Esophagus squamous epithelium (tissue), 5 donors: ENCODE measurements at regions not wholly inside any gene's neighbourhood (a gene's known extent, or its start where the extent isn't known, plus 50 kb on each side); places are given as distances from the start of the nearest gene placed in this dataset.

ENCODE experiments used
- DNase-seq: peaks from one replicate; lab custom pipeline; 2025; lab: John Stamatoyannopoulos, UW
- H3K27ac ChIP-seq, 4 donors: fragments of 200-600 bp; sonication (generic); one replicate each; pipeline ENCODE4 v1.5.1; 2016 to 2019; ENCODE audit warnings: mild to moderate bottlenecking in 1 of 4
- H3K27me3 ChIP-seq, 4 donors: fragments of 200-600 bp; sonication (generic); 1 replicate in 3 of 4; 2 replicates in 1 of 4; pipeline versions ENCODE4 v1.5.1 to v1.6.0; 2017 to 2021; ENCODE audit warnings: antibody characterized with exemption in 1 of 4
- H3K36me3 ChIP-seq, 3 donors: fragments of 200-600 bp; sonication (generic); one replicate each; pipeline ENCODE4 v1.5.1; 2016 to 2019
- H3K4me1 ChIP-seq, 3 donors: fragments of 200-600 bp; sonication (generic); one replicate each; pipeline ENCODE4 v1.5.1; 2017 to 2019
- H3K4me3 ChIP-seq, 4 donors: fragments of 200-600 bp; sonication (generic); 1 replicate in 3 of 4; 2 replicates in 1 of 4; pipeline ENCODE4 v1.5.1; 2016 to 2019; ENCODE audit warnings: mild to moderate bottlenecking in 2 of 4, moderate library complexity in 1 of 4
- H3K9me3 ChIP-seq, 3 donors: fragments of 200-600 bp; sonication (generic); one replicate each; pipeline ENCODE4 v1.5.1; 2016 to 2019
- CTCF ChIP-seq, 6 experiments: fragments of 450-650 bp in 4 of 6; fragments of 200-600 bp in 2 of 6; sonication (generic) in 2 of 6; IDR thresholded peaks; one replicate each; pipeline ENCODE4 v1.5.1; 2016 to 2019; ENCODE audit warnings: antibody characterized with exemption in 6 of 6, mild to moderate bottlenecking in 4 of 6, moderate library complexity in 4 of 6
- POLR2A ChIP-seq, 4 donors: fragments of 450-650 bp; IDR thresholded peaks; one replicate each; pipeline ENCODE4 v1.6.1; 2017; ENCODE audit warnings: antibody characterized with exemption in 4 of 4, mild to moderate bottlenecking in 4 of 4, moderate library complexity in 3 of 4
- WGBS, 2 donors: methylation state at CpG; one replicate each; pipeline ENCODE4 v1.1.5; 2018; 5-methylcytosine and 5-hydroxymethylcytosine counted together
- intact Hi-C: fragments of 100-400 bp; cut with DNase I; formaldehyde crosslinking; loops from one replicate; pipeline ENCODE4 v1.15.0; 2022
- donor health status: DM: yes; HTN: yes; CAD: no.

DNA sequence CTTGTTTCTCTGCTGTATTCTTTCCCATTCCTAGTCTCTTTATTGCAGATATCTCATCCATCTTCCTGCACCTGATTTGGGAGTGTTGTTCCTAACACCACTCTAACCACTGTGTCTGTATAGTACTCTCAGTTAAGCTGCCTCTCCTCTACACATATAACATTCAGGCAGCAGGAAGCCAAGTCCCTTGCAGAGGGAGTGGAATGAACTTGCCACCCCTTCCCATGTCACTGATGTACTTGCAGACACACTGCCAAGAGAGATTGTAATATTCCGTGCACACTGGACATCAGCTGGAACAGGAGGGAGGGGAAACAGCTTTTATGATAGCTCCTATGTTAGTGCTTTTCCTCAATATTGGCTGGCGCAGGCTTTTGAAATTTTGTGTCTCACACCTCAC, 281.6 kb upstream of the E2F7 start:
- no peak for DNase-seq
- intact Hi-C loops, result no loop called here
- Histone ChIP-seq H3K4me1 (no peaks in the 10 kb centered on the region), H3K27ac (no peak overlapping the region), H3K27me3 (no peaks in the 10 kb centered on the region), H3K9me3 (no peaks in the 10 kb centered on the region), H3K36me3 (no peaks in the 10 kb centered on the region), H3K4me3 (no peak overlapping the region)
- TF ChIP-seq CTCF (IDR thresholded peaks at IDR 0.05), result no peak
- no peak for TF ChIP-seq POLR2A (IDR thresholded peaks at IDR 0.05)
- 52 to 78% methylated on average over 2 of the region's 2 CpGs for WGBS, 2 donors

GRCh38 chr12:77345336-77345735, 280.0 kb upstream of the E2F7 start:
- no peak overlapping the region for H3K4me3 ChIP-seq
- H3K36me3 ChIP-seq, result no peaks in the 10 kb centered on the region
- no peak for DNase-seq
- intact Hi-C loops, result no loop called here
- no peaks in the 10 kb centered on the region for H3K4me1 ChIP-seq
- TF ChIP-seq CTCF (IDR thresholded peaks at IDR 0.05) (no peak), POLR2A (IDR thresholded peaks at IDR 0.05) (no peak)
- H3K9me3 ChIP-seq, result no peaks in the 10 kb centered on the region
- H3K27ac ChIP-seq, result no peak overlapping the region
- WGBS, 2 donors, result 50 to 59% methylated on average over 1 of the region's 1 CpG
- H3K27me3 ChIP-seq, result no peaks in the 10 kb centered on the region

DNA sequence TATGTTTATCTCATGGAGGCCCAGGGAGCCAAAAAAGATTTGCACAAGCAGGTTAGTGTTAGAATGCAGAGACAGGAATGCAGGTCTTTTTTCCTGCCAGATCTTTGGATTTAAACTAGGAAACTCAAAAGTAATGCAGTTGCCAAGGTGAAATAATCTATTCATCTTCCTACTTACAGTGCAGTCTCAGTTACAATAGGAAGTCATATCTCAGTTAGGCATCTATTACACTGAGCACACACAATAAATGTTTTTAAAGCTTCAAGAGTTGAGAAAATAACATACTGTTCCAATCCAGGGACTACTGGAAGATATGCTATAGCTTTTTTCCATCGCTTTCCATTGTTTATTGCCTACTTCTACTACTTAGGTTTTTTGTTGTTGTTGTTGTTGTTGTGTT, 279.3 kb upstream of the E2F7 start:
- Histone ChIP-seq H3K27ac (no peak overlapping the region), H3K36me3 (no peaks in the 10 kb centered on the region), H3K4me1 (no peaks in the 10 kb centered on the region), H3K9me3 (no peaks in the 10 kb centered on the region), H3K4me3 (no peak overlapping the region), H3K27me3 (no peaks in the 10 kb centered on the region)
- intact Hi-C loops, result no loop called here
- WGBS, 2 donors, result 63 to 86% methylated on average over 1 of the region's 1 CpG
- no peak for TF ChIP-seq POLR2A (IDR thresholded peaks at IDR 0.05)
- no peak for TF ChIP-seq CTCF (IDR thresholded peaks at IDR 0.05)
- no peak for DNase-seq

GRCh38 chr12:77343291-77343690, 277.9 kb upstream of the E2F7 start:
- intact Hi-C loops, result no loop called here
- no peak for DNase-seq
- Histone ChIP-seq H3K27me3 (no peaks in the 10 kb centered on the region), H3K27ac (no peak overlapping the region), H3K4me3 (no peak overlapping the region), H3K4me1 (no peaks in the 10 kb centered on the region), H3K9me3 (no peaks in the 10 kb centered on the region), H3K36me3 (no peaks in the 10 kb centered on the region)
- TF ChIP-seq POLR2A (IDR thresholded peaks at IDR 0.05) (no peak), CTCF (IDR thresholded peaks at IDR 0.05) (no peak)
- WGBS, 2 donors, result 26 to 41% methylated on average over 1 of the region's 1 CpG

- no peak overlapping the region for H3K4me3 ChIP-seq
- H3K27ac ChIP-seq, result no peak overlapping the region
- intact Hi-C loops, result no loop called here
- no peaks in the 10 kb centered on the region for H3K36me3 ChIP-seq
- DNase-seq, result no peak
- H3K4me1 ChIP-seq, result no peaks in the 10 kb centered on the region
- TF ChIP-seq CTCF (IDR thresholded peaks at IDR 0.05), result no peak
- no peak for TF ChIP-seq POLR2A (IDR thresholded peaks at IDR 0.05)
- WGBS, 2 donors, result 19 to 25% methylated on average over 2 of the region's 2 CpGs
- H3K27me3 ChIP-seq, result no peaks in the 10 kb centered on the region
- no peaks in the 10 kb centered on the region for H3K9me3 ChIP-seq
Measured at GRCh38 chr12:77342253-77342652, 276.9 kb upstream of the E2F7 start.
